D721Med (cell line): ENCODE measurements at regions not wholly inside any gene's neighbourhood (a gene's known extent, or its start where the extent isn't known, plus 50 kb on each side); places are given as distances from the start of the nearest gene placed in this dataset.
"Not testable (repeated sequence)": the region's sequence is repeated elsewhere in the genome, so short reads cannot be mapped to it uniquely, and the experiment has no call there.

Experiments
- DNase-seq: peaks from one replicate; pipeline ENCODE4 v3.0.0; 2011; ENCODE audit warnings: low spot score; ENCODE audit not compliant: insufficient read length
- FAIRE-seq: peaks from 2 replicates; lab custom pipeline; 2011; peaks lifted over from hg19 to GRCh38; lab: Jason Lieb, UNC
- CTCF ChIP-seq: IDR thresholded peaks from 2 replicates; pipeline ENCODE4 v1.5.1; 2012; ENCODE audit warnings: mild to moderate bottlenecking, control low read depth; ENCODE audit not compliant: insufficient read depth; ENCODE audit errors: missing control alignments

- DNase-seq (no peak), FAIRE-seq (no peak)
- no peak for TF ChIP-seq CTCF
Observed at GRCh38 chr5:96110300-96110699, 148.6 kb upstream of the ELL2 start.

- not testable (repeated sequence) for DNase-seq, FAIRE-seq
Observed at GRCh38 chr5:96108629-96109028, 147.0 kb upstream of the ELL2 start.

GRCh38 chr5:96103829-96104228 lies 142.2 kb upstream of the ELL2 start:
- FAIRE-seq, DNase-seq: not testable (repeated sequence)

- TF ChIP-seq CTCF, result no peak
- FAIRE-seq, result no peak
- no peak for DNase-seq
Observed at GRCh38 chr5:96101358-96102089, 139.9 kb upstream of the ELL2 start.

- DNase-seq, FAIRE-seq: not testable (repeated sequence)
Observed at GRCh38 chr5:96097488-96097887, 135.8 kb upstream of the ELL2 start.

GRCh38 chr5:96096724-96097123 lies 135.1 kb upstream of the ELL2 start:
- no peak for TF ChIP-seq CTCF
- DNase-seq, result no peak
- no peak for FAIRE-seq

GRCh38 chr5:96094904-96095303 lies 133.3 kb upstream of the ELL2 start:
- no peak for TF ChIP-seq CTCF
- FAIRE-seq (no peak), DNase-seq (no peak)

GRCh38 chr5:96093890-96094381 lies 132.3 kb upstream of the ELL2 start:
- no peak for DNase-seq
- no peak for TF ChIP-seq CTCF
- no peak for FAIRE-seq

GRCh38 chr5:96093340-96093739 lies 131.7 kb upstream of the ELL2 start:
- DNase-seq (no peak), FAIRE-seq (no peak)
- TF ChIP-seq CTCF, result no peak
